ENCODE measurements at regions not wholly inside any gene's neighbourhood (a gene's known extent, or its start where the extent isn't known, plus 50 kb on each side); places are given as distances from the start of the nearest gene placed in this dataset.

GRCh38 chr1:68831281-68831680, 334.4 kb upstream of the DEPDC1 start:
- no peak for TF ChIP-seq BACH2 (CRISPR knock-in tag; IDR thresholded peaks at IDR 0.05; ENCODE audit: borderline replicate concordance)
- no peak for TF ChIP-seq CSDC2 (CRISPR knock-in tag; IDR thresholded peaks at IDR 0.05)
- no peak for TF ChIP-seq ZFP3 (CRISPR knock-in tag; IDR thresholded peaks at IDR 0.05)
- TF ChIP-seq ZC3H10 (CRISPR knock-in tag; IDR thresholded peaks at IDR 0.05), result no peak
- no peak for TF ChIP-seq RARB (CRISPR knock-in tag; IDR thresholded peaks at IDR 0.05)
- no peak for TF ChIP-seq ARNTL (CRISPR knock-in tag; IDR thresholded peaks at IDR 0.05; ENCODE audit: borderline replicate concordance, low read depth)
- TF ChIP-seq ZFP30 (CRISPR knock-in tag; IDR thresholded peaks at IDR 0.05), result no peak
- TF ChIP-seq, protein P1, sequence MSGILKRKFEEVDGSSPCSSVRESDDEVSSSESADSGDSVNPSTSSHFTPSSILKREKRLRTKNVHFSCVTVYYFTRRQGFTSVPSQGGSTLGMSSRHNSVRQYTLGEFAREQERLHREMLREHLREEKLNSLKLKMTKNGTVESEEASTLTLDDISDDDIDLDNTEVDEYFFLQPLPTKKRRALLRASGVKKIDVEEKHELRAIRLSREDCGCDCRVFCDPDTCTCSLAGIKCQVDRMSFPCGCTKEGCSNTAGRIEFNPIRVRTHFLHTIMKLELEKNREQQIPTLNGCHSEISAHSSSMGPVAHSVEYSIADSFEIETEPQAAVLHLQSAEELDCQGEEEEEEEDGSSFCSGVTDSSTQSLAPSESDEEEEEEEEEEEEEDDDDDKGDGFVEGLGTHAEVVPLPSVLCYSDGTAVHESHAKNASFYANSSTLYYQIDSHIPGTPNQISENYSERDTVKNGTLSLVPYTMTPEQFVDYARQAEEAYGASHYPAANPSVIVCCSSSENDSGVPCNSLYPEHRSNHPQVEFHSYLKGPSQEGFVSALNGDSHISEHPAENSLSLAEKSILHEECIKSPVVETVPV (CRISPR knock-in tag; IDR thresholded peaks at IDR 0.05), result no peak
